ENCODE measurements at regions not wholly inside any gene's neighbourhood (a gene's known extent, or its start where the extent isn't known, plus 50 kb on each side); places are given as distances from the start of the nearest gene placed in this dataset.

DNA sequence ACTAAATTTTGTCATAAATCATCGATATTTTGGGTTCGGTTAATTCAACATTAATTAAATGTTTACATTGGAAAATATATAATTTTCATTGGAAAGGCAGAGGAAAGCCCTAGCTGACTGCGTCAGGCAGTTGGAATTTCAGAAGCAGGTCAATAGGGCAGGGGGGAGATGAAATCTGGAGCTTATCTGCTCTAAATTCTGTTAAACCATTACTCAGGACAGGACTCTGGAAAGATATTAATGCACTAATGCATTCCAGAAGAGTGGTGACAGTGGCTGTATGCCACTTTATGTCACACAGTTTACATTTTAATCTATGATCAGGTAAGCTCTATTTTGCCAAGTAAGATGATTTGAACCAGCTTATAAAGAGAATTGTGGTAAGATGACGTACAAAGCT, 153.0 kb upstream of the B3GALT2 start:
- no peak for DNase-seq

DNA sequence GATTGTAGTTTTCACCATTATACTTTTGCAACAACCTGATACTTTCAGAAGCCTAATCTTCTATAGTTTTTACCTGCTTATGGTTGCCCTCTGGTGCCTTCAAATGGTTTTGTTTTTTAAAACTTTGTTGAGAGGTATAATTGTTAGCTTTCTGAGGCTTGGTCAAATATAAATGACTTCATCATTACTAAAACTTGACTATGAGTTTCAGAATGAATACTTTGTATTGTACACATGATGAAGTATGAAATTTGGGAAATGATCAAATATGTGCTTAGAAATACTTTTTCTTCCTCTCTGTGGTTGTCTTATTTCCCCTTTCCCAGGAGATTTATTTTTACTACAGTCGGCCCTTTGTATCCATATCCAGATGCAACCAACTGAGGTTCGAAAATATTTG, 151.8 kb upstream of the B3GALT2 start:
- DNase-seq: no peak

DNA sequence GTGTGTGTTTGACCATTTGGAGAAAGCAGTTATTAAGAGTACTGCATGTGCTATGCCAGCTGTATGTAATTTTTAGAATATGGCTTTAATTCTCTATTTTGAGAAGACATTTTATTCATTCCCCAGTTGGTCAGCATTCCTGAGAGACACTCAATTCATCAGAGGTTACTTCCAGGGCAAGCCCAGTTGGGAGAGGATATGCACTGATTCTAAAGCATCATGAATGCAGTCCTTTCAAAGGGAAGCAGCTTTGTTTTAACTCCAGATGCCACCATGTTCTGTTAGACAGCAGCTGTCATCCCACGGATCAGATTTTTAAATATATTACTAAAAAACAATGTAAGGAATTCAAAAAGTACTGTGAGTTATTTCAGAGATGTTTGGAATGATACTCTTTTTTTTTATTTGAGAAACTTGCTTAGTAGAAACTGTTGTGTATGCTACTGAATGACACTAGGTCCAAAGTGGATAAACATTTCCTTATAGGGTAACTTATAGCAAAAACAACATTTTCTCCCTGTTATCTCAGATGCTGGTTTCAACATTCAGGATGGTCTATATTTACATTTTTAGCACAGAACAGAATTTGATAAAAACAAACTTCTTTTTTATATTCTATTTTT, 149.5 kb upstream of the B3GALT2 start:
- DNase-seq: no peak

DNA sequence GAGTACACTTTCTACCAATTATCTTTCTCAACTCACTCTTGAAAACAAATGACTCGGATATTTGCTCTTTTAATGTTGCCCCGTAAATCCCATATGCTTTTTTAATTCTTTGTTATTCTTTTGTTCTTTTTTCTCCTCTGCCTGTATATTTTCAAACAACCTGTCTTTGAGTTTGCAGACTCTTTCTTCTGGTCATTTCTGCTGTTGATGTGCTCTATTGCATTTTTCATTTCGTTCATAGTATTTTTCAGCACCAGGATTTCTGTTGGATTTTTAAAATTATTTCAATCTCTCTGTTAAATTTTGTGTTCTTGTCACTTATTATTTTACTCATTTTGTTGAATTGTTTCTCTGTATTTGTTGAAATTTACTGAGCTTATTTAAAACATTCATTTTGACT, 146.8 kb upstream of the B3GALT2 start:
- DNase-seq: no peak

DNA sequence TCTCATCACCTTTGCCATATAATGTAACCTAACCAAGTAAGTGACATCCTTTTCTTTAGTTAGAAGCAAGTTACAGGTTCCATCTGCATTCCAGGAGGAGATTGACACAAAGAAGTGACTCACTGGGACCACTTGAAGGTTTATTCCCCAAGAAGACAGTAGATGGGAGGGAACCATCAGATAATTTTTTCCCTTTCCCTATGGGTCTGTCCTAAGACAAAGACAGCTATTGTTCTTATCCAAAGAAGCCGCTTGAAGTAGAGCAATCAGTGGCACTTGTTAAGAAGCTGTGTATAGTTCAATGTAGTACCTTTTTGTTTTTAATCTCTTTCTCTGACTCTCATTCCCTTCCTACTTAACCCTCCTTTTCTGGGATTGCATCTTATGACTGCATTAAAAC, 139.9 kb upstream of the B3GALT2 start:
- DNase-seq: no peak

DNA sequence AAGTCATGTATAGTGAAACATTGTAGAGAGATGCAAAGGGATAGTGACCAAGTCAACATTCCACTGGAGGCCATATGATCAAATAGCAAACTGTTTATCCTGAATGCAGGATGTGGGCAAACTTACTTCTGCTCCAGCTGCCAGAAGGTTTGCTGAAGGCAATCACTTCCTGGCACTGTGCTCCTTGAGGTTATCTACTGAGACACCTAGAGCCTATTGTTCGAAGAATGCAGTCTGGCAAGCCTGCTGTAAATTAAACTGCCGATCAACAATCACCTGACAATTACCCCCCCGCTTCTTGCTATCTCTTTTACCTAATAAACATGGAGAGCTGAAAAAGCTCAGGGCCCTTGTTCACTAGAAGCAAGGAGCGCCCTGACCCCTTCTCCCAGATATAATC, 139.4 kb upstream of the B3GALT2 start:
- DNase-seq: no peak

DNA sequence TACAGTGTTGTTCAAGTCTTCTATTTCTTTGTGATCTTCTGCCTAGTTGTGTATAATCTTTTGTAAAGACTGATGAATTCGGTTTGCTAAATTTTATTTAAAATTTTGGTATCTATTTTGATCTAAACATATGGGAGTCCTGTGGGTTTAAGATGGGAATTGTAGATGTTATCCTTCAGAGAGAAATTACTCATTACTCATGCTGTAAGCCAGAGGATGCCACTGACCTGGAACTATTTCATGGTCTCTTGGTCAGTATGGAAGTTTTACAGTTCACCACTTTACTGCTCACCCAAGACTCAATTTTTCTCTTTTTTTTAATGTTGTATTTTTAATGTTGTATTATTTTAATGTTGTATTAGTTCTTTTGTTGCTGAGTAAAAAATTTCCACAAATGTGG, 138.6 kb upstream of the B3GALT2 start:
- DNase-seq: no peak

DNA sequence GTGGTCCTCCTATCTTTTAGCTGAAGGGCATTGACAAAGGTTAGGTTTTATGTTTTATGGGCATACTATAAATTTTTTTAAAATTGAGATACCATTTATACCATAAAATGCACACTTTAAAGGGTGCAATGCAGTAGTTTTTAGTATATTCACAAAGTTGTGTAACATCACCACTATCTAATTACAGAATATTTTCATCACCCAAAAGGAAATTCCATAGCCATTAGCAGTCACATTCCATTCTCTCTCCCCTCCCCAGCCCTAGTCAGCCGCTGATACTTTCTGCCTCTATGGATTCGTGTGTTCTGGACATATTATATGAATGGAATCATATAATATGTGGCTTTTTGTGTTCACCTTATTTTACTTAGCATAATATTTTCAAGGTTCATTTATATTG, 135.8 kb upstream of the B3GALT2 start:
- DNase-seq: no peak

DNA sequence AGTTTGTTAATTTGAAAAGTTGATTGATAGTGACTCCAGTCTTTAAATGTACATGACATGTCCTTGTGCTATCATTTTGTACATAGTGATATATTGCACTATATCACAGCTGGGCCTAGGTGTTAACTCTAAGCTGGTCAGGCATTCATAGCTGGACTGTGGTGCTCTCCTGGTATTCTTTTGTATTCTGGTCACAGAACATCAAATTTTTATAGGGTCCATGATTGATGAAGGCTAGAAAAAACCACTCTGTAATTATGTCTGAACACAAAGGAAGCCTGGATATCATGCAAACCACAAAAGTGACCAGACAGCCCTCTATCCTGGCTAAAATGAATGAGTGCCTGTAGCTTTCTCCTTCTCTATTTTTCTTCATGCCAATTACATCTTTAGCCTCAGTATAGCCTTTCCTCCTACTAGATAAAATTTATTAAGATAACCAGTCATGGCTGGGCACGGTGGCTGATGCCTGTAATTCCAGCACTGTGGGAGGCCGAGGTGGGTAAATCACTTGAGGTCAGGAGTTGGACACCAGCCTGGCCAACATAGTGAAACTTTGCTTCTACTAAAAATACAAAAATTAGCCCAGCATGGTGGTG, 134.9 kb upstream of the B3GALT2 start:
- no peak for DNase-seq

DNA sequence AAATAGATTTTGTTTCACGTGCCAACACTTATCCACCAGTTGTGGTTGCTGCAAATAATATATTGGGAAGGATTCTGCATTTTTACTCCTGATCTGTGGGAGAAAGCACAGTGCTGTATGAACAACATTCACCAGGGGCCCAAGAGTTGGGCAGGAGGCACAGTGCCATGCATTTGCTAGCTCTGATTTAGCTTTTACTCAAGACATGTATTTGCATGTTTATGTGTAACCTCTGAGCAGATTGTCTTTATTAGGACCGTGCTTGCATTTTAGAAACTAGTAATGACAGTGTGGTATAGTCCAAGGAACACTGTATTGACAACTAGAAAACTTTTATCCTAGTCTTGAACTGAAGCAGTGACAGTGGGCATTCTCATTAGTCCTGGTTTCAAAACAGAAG, 133.9 kb upstream of the B3GALT2 start:
- DNase-seq: no peak

DNA sequence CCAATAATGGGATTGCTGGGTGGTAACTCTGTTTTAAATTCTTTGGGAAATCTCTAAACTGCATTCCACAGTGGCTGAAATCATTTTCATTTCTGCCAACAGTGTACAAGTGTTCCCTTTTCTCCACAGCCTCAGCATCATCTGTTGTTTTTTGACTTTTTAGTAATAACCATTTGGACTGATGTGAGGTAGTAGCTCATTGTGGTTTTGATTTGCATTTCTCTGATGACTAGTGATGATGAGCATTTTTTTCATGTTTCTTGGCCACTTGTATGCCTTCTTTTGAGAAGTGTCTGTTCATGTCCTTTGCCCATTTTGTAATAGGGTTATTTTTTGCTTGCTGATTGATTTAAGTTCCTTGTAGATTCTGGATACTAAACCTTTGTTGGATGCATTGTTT, 131.9 kb upstream of the B3GALT2 start:
- DNase-seq: no peak

DNA sequence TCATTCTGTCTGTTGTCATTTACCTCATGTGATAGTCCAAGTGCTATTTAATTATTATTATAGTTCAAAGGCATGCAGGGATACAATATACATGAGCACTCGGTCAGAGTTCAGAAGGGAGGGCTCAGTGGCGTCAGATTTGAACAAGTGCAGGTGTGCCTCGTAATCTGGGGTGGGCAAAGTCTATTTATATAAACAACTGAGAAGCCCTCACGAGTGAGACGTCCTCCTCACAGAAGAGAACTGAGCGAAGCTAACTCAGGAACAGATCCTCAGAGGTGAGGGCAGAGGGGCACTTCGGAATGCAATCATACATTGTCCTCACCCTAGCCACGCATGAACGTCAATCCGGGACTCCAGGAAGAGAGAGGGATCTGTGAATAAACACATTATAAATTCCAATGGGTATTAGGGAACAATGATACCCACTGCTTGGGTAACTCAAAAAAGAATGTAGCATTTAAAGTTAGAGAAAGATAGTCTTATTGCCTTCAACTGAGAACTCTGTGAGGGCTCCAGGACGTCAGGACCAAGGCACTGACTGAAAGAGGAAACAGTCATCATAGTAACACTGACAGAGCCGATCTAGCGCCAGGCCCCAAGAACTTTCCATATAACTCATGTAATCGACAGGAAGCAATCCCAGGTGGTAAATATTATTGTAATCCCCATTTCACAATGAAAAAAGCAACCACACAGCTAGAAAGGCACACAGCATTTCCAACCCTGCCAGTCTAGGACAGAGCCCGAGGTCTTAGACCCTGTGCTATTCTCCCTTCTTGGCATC, 127.1 kb upstream of the B3GALT2 start:
- no peak for DNase-seq

DNA sequence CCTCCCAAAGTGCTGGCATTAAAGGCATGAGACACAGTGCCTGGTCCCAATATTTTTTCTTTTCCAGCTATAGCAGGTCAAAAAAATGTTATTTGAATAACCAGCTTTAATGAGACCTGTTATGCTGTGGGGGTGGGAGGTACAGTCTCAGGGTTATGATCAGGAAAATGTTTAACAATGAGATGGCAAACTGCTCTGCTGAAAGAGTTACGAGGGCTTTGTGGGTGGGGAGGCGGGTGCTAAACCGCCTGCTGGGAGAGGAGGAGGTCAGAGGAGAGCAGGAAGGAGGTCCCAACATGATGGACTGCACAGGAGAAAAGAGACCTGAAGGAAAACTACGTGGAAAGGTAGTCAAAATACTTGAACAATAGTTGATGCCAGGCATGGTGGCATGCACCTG, 126.0 kb upstream of the B3GALT2 start:
- no peak for DNase-seq

DNA sequence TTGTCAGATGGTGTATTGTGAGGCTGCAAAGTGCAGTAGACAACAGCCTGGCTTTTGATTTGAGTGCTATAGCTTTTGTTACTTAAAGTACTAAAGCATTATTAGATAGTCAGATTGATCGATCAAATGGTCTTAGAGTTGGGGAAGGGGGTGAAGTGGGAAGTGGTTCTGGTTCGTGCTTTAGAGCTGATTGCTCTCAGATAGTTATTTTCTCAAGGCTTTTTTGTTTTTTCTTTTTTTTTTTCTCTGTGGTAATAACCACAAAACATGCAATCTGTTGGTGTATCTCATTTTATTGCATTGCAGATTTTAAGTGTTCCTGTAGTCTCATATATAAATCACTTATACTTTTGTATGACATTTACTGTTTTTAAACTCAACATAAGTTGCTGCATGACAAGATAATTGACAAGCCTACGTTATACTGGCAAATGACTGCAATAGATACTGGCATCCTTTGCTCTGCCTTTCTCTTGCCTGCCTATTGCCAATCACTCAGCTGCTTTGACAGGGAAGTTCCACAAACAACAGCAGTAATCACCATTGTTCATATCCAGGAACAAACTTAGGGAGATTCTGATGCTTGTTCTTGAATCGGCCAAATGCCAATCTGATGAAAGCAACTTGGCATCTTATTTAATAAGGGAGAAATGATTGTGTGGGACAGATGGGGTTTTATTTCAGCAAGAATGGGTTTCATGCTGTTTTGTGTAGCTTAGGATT, 125.0 kb upstream of the B3GALT2 start:
- DNase-seq: no peak

DNA sequence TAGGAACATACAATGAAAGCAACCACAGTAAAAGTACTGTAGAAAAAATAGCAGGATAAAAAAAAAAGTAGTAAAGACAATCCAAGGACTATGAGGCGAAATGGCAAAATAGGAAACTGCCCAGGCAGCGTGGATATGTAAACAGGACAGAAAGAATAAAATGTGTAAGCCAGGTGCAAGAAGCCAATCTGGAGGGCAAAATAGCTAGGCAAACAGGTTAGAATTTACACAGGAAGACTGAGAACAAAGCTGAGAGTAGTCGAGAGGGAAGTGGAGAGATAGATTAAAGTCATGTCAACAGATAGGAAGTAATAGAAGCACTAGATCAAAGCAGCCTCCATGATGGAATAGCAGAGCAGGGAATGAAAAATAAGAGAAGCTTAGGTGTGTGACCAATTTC, 124.2 kb upstream of the B3GALT2 start:
- DNase-seq: no peak

DNA sequence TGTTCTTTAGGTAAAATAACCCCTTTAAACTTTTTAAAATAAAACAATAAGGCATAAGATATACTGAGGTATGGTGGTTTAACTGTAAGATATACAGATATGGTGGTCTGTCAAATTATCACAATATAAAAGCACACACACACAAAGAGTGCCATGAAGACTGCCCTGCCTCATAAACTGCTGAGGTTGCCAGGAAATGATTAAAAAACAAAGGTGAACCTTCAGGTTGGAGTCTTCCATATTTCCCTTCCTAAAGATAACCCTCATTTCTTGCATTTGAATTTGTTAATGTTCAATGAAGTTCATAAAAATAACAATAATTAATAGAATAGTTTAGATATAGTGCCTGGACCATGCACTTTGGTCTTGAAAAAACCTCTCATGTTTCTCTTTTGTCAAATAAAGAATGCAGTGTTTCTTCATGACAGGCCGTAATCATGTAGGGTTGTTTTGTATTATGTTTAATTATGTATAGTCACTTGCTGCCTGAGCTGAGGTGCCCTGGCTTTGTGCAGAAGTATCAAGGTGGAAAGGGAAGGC, 123.6 kb upstream of the B3GALT2 start:
- no peak for DNase-seq

DNA sequence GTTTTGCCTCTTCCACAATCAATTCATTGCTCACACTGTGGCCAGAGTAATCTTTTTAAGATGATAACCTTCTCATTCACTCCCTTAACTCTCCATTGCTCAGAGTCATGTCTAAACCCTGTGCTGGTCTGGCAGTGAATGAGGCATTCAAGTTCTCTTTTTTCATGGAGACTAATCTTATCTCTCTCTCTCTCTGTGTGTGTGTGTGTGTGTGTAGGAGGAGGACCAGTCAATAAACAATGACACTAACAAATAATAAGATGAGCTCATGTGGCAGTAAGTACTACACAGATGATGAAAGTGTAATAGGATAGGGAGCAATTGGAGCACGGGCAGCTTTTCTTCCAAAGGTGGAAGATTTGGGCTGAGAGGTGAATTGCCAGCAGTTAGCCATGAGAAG, 122.0 kb upstream of the B3GALT2 start:
- DNase-seq: no peak

DNA sequence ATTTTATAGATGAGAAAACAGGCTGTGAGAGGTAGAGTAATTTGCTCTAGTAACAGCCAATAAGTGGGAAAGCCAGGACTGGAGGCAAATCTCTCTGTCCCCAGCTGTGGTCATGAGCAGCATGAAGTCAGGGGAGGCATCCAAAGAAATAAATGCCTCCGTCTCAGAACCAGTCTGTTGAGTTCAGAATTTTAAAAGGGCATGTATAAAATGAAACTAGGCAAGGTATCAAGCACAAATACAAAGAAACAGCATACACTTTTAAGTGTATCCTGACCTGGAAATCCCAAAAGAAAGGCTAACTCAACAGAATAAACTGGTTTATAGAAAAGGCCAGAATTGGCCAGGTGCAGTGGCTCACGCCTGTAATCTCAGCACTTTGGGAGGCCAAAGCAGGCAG, 120.0 kb upstream of the B3GALT2 start:
- no peak for DNase-seq
